ENCODE measurements at regions not wholly inside any gene's neighbourhood (a gene's known extent, or its start where the extent isn't known, plus 50 kb on each side); places are given as distances from the start of the nearest gene placed in this dataset.

GRCh38 chr2:21646345-21646744 lies 522.6 kb downstream of the TDRD15 start:
- DNase-seq = no peak

- no peak for DNase-seq
These were observed 526.8 kb downstream of the TDRD15 start for GRCh38 chr2:21650569-21650968.

GRCh38 chr2:21655136-21655535 lies 531.4 kb downstream of the TDRD15 start:
- no peak for DNase-seq

DNA sequence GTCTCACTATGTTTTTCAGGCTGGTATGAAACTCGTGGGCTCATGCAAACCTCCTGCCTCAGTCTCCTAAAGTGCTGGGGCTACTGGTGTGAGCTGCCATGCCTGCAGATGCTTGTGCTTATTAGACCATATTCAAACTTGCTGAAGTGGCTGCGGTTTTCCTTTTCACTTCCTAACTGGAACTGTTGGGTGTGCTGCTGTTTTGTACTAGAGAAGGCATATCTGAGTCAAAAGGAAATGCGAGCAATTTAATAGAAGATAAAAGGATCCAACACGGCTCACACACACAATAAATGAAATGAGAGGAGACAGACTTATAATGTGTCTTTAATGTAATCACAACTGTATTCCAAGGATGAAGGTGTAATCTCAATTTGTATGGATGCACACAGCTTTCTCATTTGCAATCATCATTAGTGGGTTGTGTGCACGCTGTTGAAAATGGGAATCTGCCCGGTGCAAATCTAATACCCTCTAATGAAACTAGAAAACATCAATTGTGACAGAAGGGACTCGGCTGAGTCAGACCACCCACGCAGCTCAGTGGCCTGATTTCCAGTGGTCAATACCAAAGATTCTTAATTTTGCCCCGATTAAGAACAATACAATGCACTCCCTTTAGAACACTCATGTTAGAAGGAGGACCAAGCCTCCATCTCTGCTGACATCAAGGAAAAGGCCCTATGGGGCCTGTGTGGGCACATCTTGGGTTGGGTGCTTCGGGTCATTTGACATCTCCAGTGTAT lies 532.7 kb downstream of the TDRD15 start:
- no peak for DNase-seq

DNA sequence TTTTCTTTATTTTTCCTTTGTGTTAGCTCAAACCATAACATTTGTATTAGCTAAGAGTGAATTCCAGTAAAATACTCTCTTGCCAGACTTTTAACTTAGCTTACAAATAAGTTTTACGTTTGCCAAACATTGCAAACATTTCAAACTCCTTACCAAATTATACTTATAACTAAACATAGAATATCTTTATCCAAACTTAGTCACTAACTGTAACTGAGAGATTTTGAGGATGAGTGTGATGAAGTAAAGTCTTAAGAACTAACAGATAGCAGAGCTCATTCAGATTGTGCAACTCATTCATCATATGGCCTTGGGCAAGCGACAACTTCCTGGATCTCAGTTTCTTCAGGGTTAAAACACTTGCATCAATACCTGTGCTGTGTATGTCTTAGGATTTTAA lies 533.7 kb downstream of the TDRD15 start:
- DNase-seq = no peak

- no peak for DNase-seq
These were observed 534.5 kb downstream of the TDRD15 start for GRCh38 chr2:21658269-21658668.

DNA sequence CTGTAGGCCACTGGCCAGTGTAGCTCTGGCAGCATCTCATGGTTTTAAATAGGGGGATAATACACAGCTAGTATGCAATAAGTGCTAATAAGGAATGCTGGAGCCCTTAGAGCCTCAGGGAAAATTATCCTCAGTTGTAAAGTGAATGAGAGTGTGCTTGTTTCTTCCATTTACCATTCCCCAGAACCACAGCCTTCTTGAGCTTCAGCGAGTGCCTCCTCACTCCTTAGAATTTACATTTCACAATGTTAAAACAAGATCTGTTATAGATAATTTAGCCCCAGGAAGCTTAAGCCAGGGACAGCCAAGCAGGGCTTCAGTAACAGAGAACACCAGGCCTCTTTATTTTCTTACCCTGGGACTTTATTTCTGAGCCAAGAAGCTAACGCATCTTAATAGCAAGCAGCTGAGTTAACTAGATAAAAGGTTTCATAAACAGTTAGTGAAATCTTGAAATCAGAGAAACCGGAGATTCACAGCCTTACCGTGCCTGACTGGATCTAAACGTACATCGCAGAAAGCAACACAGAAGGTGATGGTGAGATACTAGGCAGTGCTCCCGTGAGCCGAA lies 535.2 kb downstream of the TDRD15 start:
- no peak for DNase-seq

- no peak for DNase-seq
These were observed 540.3 kb downstream of the TDRD15 start for GRCh38 chr2:21664083-21664482.

DNA sequence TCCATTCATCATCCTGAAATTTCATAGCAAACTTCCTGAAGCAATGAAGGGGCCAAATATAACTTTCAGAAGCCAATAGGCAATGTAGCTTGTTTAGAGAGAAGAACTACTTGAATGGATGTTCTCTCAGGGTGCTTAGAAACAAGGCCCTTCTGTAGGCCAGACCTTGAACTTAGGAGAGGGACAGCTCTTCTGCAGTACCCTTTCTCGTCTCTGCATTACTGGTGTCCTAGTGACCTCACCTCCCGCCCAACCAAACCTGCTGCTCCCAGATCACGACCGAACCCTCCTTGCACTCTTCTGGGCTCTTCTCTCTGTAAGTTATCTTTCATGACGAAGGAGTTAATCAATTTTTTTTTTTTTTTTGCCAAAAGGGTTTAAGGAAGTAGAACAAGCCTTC lies 543.9 kb downstream of the TDRD15 start:
- DNase-seq = no peak

GRCh38 chr2:21668078-21668710 lies 544.4 kb downstream of the TDRD15 start:
- DNase-seq = no peak

DNA sequence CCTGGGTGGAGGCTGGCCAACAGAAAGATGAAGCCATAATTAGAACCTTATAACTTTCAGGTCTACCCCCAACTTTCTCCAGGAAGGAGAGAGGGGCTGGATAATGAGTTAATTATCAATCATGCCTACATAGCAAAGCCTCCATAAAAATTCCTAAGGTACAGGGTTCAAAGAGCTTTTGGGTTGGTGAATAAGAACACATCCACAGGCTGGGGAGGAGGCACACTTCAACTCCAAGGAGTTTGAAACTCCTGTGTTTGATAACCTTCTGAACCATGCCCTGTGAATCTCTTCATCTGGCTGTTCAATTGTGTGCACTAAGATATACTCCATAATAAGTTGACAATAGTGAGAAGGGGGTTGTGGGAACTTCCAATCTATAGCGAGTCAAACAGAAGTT lies 552.3 kb downstream of the TDRD15 start:
- DNase-seq = no peak

DNA sequence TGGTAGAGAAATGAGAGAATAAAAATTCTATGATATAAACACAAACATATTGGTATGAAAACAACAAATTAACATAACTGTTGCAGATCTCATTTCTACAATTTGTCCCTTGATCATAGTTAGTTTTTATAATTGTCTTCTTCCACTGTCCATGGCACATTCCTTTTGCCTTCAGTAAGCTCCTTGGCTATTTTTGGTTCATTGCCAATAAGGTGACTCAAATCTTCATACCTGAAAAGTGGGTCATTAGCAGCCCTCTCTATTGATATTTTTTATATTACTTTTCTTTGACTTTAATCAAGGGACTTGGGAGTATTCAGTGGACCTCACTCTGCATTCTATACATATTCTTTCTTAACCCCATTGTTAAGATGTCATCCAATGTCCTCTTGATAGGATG lies 552.9 kb downstream of the TDRD15 start:
- DNase-seq = no peak

DNA sequence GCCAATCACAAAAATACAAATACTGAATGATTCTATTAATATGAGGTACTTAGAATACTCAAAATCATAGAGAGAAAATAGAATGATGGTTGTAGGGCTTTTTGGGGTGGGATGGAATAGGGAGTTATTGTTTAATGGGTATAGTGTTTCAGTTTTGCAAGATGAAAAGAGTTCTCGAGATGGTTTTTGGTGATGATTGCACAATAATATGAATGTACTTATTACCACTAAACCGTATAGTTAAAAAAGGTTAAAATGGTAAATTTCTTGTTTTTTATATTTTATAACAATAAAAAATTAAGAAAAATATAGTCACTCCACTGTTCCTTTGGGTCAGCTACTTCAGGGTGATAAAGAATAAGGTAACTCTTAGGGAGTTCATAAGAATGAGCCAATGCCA lies 560.1 kb downstream of the TDRD15 start:
- DNase-seq = no peak

DNA sequence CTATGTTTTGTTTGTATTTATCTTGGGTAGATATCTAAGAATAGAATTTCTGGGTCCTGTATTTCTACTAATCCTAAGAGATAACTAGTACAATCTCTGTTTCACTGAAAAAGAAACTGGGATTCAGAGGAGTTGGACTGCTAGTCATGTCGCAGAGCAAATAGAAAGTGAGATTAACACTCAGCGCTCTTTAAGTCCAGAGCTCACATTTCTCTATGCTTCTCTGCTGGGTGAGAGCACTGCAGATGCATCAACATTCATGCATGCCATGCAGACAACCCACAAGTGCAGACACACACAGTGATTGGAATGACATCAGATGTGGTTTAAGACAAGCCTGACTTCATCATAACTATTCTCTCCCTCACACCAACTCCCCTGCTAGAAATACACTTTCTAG lies 563.8 kb downstream of the TDRD15 start:
- DNase-seq = no peak

- DNase-seq = no peak
These were observed 566.2 kb downstream of the TDRD15 start for GRCh38 chr2:21690005-21690404.

DNA sequence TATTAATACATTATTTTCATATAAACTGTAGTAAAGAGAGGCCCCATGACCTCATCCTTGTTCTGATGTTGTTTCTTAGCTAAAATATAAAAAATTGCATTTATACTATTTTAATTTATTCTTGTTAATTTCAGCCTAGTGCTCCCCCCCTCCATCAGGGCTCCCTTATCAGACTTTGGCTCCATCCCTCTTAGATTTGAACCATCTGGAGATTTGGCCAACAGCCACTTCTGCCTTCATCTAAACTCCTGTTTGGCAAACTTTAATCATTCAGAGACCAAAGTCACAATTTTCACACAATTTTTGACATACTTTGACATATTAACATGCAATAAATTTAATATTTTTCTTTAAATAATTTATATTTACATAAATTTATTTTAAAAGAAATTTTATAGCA lies 569.3 kb downstream of the TDRD15 start:
- DNase-seq = no peak

DNA sequence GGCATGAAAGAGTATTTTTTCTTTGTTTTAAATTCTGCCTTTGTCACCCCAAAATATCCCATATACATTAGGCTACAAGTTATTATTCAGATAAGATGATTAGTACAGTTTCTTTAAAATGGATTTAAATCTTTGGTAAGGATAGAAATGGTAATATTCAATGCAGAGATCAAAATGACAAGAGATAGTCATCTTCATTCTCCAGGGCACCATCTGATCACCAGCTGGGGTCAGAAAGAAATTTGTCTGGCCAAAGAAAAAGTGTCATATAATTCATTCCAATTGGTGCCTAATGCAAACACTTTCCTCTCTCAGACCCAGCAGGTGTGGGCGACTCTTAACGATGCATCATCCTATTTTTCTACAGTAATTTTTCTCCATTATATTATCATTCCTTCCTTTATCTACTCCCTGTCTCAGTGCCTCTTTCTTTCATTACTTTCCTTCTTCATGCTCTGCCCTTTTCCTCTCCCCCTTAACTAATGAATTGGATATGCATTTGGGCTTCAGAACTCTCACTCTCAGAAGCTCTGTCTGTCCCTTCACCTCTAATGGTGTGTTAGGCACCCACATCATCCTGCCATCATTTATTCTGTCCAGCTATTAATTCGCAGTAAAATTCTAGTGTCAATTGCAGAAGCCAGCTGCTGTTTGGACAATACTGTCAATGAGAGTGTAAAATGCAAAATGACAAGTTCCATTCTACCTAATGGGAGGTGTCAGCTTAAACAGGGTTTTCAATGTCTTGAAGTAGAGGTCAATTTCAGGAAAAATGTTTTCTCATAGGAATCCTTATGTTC lies 570.5 kb downstream of the TDRD15 start:
- DNase-seq = no peak

GRCh38 chr2:21696900-21697299 lies 573.1 kb downstream of the TDRD15 start:
- no peak for DNase-seq

GRCh38 chr2:21700644-21701043 lies 576.9 kb downstream of the TDRD15 start:
- no peak for DNase-seq

DNA sequence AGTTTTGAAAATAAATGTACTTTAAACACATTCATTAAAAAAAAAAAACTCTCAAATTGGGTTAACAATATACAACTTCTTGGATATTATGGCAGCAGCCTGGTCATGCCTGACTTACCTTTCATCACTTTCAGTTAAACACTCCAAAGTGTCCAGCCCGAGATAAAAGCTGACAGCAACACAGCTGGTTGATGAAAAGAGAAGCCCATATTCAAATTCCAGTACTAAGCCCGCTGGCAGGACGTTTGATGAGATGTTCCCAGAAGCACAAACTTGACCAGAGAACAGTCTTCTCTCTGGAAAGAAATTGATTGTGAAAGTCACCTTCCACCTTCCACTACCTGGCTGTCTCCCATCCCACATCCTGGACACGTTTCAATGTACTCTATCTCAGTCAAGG lies 586.3 kb downstream of the TDRD15 start:
- no peak for DNase-seq

GRCh38 chr2:21710496-21710895 lies 586.7 kb downstream of the TDRD15 start:
- no peak for DNase-seq

GRCh38 chr2:21715887-21716286 lies 592.1 kb downstream of the TDRD15 start:
- no peak for DNase-seq

GRCh38 chr2:21727101-21727500 lies 603.3 kb downstream of the TDRD15 start:
- DNase-seq = no peak

- no peak for DNase-seq
These were observed 604.4 kb downstream of the TDRD15 start for GRCh38 chr2:21728133-21728532.

All from activated T-cell treated with anti-CD3 and anti-CD28 coated beads for 4 hours (primary cell).